Nephron progenitor cell (in vitro differentiated cells): ENCODE measurements at regions not wholly inside any gene's neighbourhood (a gene's known extent, or its start where the extent isn't known, plus 50 kb on each side); places are given as distances from the start of the nearest gene placed in this dataset.

Experiments
- DNase-seq: peaks from one replicate; pipeline ENCODE4 v3.0.0; 2021
- H3K27ac Mint-ChIP-seq: 2 replicates; pipeline ENCODE4 v1.8.0; 2021; ENCODE audit warnings: mild to moderate bottlenecking, moderate library complexity, mixed read lengths
- H3K27me3 Mint-ChIP-seq: 2 replicates; pipeline ENCODE4 v1.8.0; 2021; ENCODE audit warnings: mild to moderate bottlenecking, low read depth, mixed read lengths; ENCODE audit not compliant: poor library complexity
- H3K36me3 Mint-ChIP-seq: 2 replicates; pipeline ENCODE4 v1.8.0; 2021; ENCODE audit warnings: low read depth, mixed read lengths
- H3K4me1 Mint-ChIP-seq: 2 replicates; pipeline ENCODE4 v1.8.0; 2021; ENCODE audit warnings: mixed read lengths
- H3K4me3 Mint-ChIP-seq: 2 replicates; pipeline ENCODE4 v1.8.0; 2021; ENCODE audit warnings: mild to moderate bottlenecking, moderate library complexity, mixed read lengths
- H3K9me3 Mint-ChIP-seq: 2 replicates; pipeline ENCODE4 v1.8.0; 2021; ENCODE audit warnings: mild to moderate bottlenecking, moderate library complexity, mixed read lengths
- CTCF ChIP-seq: fragments of 200-600 bp; sonication (generic); IDR thresholded peaks from 2 replicates; pipeline ENCODE4 v1.5.0; 2021; ENCODE audit warnings: antibody characterized with exemption

DNA sequence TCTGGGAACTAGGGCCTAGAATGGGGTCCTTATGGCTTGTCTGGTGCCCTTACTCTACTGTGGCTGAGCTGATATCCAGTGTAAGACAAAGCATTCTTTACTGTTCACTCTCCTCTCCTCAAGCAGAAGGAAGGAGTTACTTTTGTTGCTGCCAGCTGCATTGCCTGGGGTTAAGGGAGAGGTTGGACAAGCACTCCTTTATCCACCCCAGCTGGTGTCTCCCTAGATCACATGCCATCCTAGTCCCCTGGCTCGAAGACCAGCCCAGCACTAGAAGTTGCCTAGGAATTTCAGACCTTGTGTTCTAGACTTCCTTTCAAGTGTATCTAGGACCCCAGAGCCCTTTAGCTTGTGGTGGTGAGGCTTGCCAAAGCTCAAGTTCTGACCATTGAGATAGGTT lies 1051.5 kb upstream of the C9orf72 start:
- TF ChIP-seq CTCF: no peak
- no peaks in the 10 kb centered on the region for H3K36me3 Mint-ChIP-seq
- H3K4me3 Mint-ChIP-seq: no peak overlapping the region
- H3K27ac Mint-ChIP-seq: no peak overlapping the region
- H3K4me1 Mint-ChIP-seq: no peaks in the 10 kb centered on the region
- DNase-seq: no peak
- H3K9me3 Mint-ChIP-seq: peaks cover 13% of the 10 kb centered on the region
- no peaks in the 10 kb centered on the region for H3K27me3 Mint-ChIP-seq

DNA sequence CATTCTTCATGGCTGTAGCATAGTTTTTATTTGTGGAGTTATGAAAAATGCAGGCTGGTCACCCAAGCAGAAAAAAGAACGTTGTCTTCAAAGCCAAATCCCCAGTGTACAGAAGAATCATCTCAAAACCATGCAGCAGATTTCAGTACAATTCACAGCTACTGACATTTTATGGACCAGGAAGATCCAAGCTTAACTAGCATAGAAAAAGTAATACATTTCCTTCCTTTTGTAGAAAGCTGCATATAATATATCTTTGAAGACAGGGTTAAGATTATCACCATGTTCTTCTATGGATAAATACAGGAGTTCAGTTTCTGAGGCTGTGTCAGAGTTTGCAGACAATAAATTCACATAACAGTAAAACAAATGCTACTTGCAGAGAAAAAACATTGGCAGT lies 1054.8 kb upstream of the C9orf72 start:
- no peaks in the 10 kb centered on the region for H3K36me3 Mint-ChIP-seq
- TF ChIP-seq CTCF: no peak
- DNase-seq: no peak
- no peaks in the 10 kb centered on the region for H3K4me1 Mint-ChIP-seq
- H3K4me3 Mint-ChIP-seq: no peak overlapping the region
- H3K9me3 Mint-ChIP-seq: peaks cover 12% of the 10 kb centered on the region
- no peaks in the 10 kb centered on the region for H3K27me3 Mint-ChIP-seq
- H3K27ac Mint-ChIP-seq: no peak overlapping the region

DNA sequence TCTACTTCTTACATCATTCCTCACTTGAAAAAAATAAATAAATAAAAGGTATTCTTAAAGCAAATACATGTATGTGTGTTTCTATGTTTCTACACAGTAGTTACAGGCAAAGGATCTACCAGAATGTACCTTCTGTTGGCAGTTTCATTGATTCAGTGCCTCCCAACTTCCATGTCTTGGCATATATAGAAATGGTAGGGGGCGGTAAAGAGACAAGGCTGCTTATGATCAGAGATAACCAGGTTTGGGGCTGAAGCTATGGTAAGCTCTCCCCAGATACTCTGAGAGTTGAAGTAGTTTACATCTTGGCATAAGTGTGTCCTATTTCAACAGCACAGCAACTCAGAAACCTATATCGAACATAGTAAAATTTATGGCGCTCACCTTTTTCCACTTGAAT lies 1075.4 kb upstream of the C9orf72 start:
- no peaks in the 10 kb centered on the region for H3K27me3 Mint-ChIP-seq
- no peak overlapping the region for H3K27ac Mint-ChIP-seq
- no peaks in the 10 kb centered on the region for H3K36me3 Mint-ChIP-seq
- no peaks in the 10 kb centered on the region for H3K4me1 Mint-ChIP-seq
- no peak for TF ChIP-seq CTCF
- H3K9me3 Mint-ChIP-seq: no peaks in the 10 kb centered on the region
- no peak overlapping the region for H3K4me3 Mint-ChIP-seq
- DNase-seq: no peak

DNA sequence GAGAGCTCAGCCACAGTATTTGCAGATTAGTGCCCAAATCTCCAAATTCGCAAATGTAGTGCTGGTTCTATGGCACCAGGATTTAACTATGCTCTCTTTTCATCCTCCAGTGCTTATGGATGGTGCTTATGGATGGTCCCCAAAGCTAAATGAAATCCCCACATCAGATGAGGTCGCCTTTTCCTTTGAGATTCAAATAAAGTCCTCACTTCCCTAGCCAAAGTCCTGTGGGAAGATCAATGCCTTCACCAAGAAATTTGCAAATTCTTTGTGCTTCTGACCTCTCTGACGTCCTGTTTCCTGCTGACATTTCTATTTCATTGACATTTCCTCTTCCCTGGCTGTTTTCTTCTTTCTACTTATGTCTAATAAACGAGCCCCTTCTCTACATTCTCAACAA lies 1077.0 kb upstream of the C9orf72 start:
- H3K27ac Mint-ChIP-seq: no peak overlapping the region
- no peaks in the 10 kb centered on the region for H3K36me3 Mint-ChIP-seq
- DNase-seq: no peak
- no peak for TF ChIP-seq CTCF
- no peaks in the 10 kb centered on the region for H3K9me3 Mint-ChIP-seq
- no peaks in the 10 kb centered on the region for H3K4me1 Mint-ChIP-seq
- no peak overlapping the region for H3K4me3 Mint-ChIP-seq
- peaks cover 5% of the 10 kb centered on the region for H3K27me3 Mint-ChIP-seq

- no peaks in the 10 kb centered on the region for H3K9me3 Mint-ChIP-seq
- H3K4me3 Mint-ChIP-seq: no peak overlapping the region
- DNase-seq: no peak
- H3K36me3 Mint-ChIP-seq: no peaks in the 10 kb centered on the region
- no peak for TF ChIP-seq CTCF
- H3K27me3 Mint-ChIP-seq: peaks cover 5% of the 10 kb centered on the region
- no peak overlapping the region for H3K27ac Mint-ChIP-seq
- no peaks in the 10 kb centered on the region for H3K4me1 Mint-ChIP-seq
Measured at GRCh38 chr9:28651050-28651722, 1077.9 kb upstream of the C9orf72 start.

DNA sequence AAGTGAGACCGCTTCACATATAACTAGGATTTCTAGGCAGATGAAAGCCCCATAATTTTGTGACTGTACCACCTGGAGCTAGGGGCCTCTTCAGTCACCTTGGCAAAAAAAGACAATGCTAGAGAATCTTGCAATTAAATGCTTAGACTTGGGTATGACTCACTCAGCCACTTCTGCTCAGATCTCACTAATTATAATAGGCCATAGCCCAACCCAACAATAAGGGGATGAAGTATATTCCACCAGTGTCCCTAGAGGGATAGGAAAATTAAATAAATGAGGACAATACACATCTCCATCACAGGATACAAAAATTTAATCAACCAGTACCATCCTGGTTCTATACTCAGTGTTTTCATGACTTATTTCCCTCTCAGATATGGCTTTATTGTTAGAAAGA lies 1079.9 kb upstream of the C9orf72 start:
- no peak for DNase-seq
- Mint-ChIP-seq H3K27ac (no peak overlapping the region), H3K4me1 (no peaks in the 10 kb centered on the region), H3K9me3 (no peaks in the 10 kb centered on the region), H3K27me3 (peaks cover 5% of the 10 kb centered on the region), H3K36me3 (no peaks in the 10 kb centered on the region), H3K4me3 (no peak overlapping the region)
- no peak for TF ChIP-seq CTCF
